Mesenchymal stem cell (in vitro differentiated cells and primary cell): ENCODE measurements at regions not wholly inside any gene's neighbourhood (a gene's known extent, or its start where the extent isn't known, plus 50 kb on each side); places are given as distances from the start of the nearest gene placed in this dataset.

ENCODE experiments used
- DNase-seq: peaks from one replicate; pipeline ENCODE4 v3.0.0-alpha.2; 2013
- H2AFZ ChIP-seq: one replicate; pipeline ENCODE4 v1.6.1; 2013; ENCODE audit warnings: low read depth, mild to moderate bottlenecking, control low read depth, inconsistent platforms, low read length, moderate library complexity
- H2AK5ac ChIP-seq: 2 replicates; pipeline ENCODE4 v1.6.1; 2013; ENCODE audit warnings: low read length, moderate library complexity, mild to moderate bottlenecking, inconsistent platforms; ENCODE audit not compliant: severe bottlenecking
- H2BK120ac ChIP-seq: one replicate; pipeline ENCODE4 v1.6.1; 2013; ENCODE audit warnings: low read depth, mild to moderate bottlenecking, inconsistent platforms, low read length, moderate library complexity
- H2BK12ac ChIP-seq, 2 experiments: one replicate each; pipeline ENCODE4 v1.6.1; 2013; ENCODE audit warnings: inconsistent platforms in 2 of 2, low read length in 2 of 2, mild to moderate bottlenecking in 2 of 2, moderate library complexity in 2 of 2, control low read depth in 1 of 2
- H2BK15ac ChIP-seq: one replicate; pipeline ENCODE4 v1.6.1; 2013; ENCODE audit warnings: mild to moderate bottlenecking, low read depth, inconsistent platforms; ENCODE audit not compliant: poor library complexity, severe bottlenecking
- H2BK5ac ChIP-seq: 2 replicates; pipeline ENCODE4 v1.6.1; 2013; ENCODE audit warnings: low read depth, mild to moderate bottlenecking, low read length, control low read depth, inconsistent platforms; ENCODE audit not compliant: poor library complexity, severe bottlenecking
- H3K14ac ChIP-seq, 2 experiments: one replicate each; pipeline ENCODE4 v1.6.1; 2013; ENCODE audit warnings: inconsistent platforms in 2 of 2, low read length in 2 of 2, control low read depth in 1 of 2, mild to moderate bottlenecking in 1 of 2, moderate library complexity in 1 of 2
- H3K18ac ChIP-seq, 2 experiments: one replicate each; pipeline ENCODE4 v1.6.1; 2013; ENCODE audit warnings: inconsistent platforms in 2 of 2, low read length in 2 of 2, control low read depth in 1 of 2, low read depth in 1 of 2, mild to moderate bottlenecking in 1 of 2
- H3K23ac ChIP-seq, 2 experiments: one replicate each; pipeline ENCODE4 v1.6.1; 2013; ENCODE audit warnings: inconsistent platforms in 2 of 2, low read length in 2 of 2, mild to moderate bottlenecking in 2 of 2, moderate library complexity in 2 of 2, control low read depth in 1 of 2
- H3K27ac ChIP-seq: 2 replicates; pipeline ENCODE4 v1.5.1; 2013; ENCODE audit warnings: mild to moderate bottlenecking, moderate library complexity, low read length, control low read depth, inconsistent platforms; ENCODE audit not compliant: poor library complexity, severe bottlenecking
- H3K27me3 ChIP-seq, 2 experiments: 2 replicates each; pipeline versions ENCODE4 v1.6.1 to v1.7.0; 2013; ENCODE audit warnings: low read length in 2 of 2, mild to moderate bottlenecking in 2 of 2, moderate library complexity in 2 of 2, control low read depth in 1 of 2, inconsistent platforms in 1 of 2; ENCODE audit not compliant: control insufficient read depth in 1 of 2, insufficient read depth in 1 of 2
- H3K36me3 ChIP-seq, 2 experiments: 2 replicates each; pipeline versions ENCODE4 v1.6.1 to v1.7.0; 2013; ENCODE audit warnings: low read length in 2 of 2, control low read depth in 1 of 2, inconsistent platforms in 1 of 2, low read depth in 1 of 2, mild to moderate bottlenecking in 1 of 2; ENCODE audit not compliant: insufficient read depth in 2 of 2, control insufficient read depth in 1 of 2
- H3K4ac ChIP-seq, 2 experiments: one replicate each; pipeline ENCODE4 v1.6.1; 2013; ENCODE audit warnings: inconsistent platforms in 2 of 2, low read length in 2 of 2, mild to moderate bottlenecking in 2 of 2, moderate library complexity in 2 of 2, control low read depth in 1 of 2, low read depth in 1 of 2
- H3K4me1 ChIP-seq: 2 replicates; pipeline ENCODE4 v1.6.1; 2013; ENCODE audit warnings: low read depth, low read length, control low read depth; ENCODE audit not compliant: control insufficient read depth, insufficient read depth
- H3K4me2 ChIP-seq: 2 replicates; pipeline ENCODE4 v1.6.1; 2013; ENCODE audit warnings: low read length, mild to moderate bottlenecking, inconsistent platforms; ENCODE audit not compliant: poor library complexity, severe bottlenecking
- H3K4me3 ChIP-seq, 2 experiments: 2 replicates each; pipeline versions ENCODE4 v1.5.1 to v1.7.0; 2013; ENCODE audit warnings: low read length in 2 of 2, mild to moderate bottlenecking in 2 of 2, control low read depth in 1 of 2, low read depth in 1 of 2; ENCODE audit not compliant: insufficient read depth in 1 of 2
- H3K79me1 ChIP-seq: replicated peaks from 2 replicates; pipeline ENCODE4 v1.6.1; 2013; ENCODE audit warnings: mild to moderate bottlenecking, control low read depth, low read length, inconsistent platforms; ENCODE audit not compliant: poor library complexity, severe bottlenecking
- H3K9ac ChIP-seq: 2 replicates; pipeline ENCODE4 v1.7.0; 2013; ENCODE audit warnings: mild to moderate bottlenecking, low read length, moderate library complexity
- H3K9me3 ChIP-seq: 2 replicates; pipeline ENCODE4 v1.7.0; 2013; ENCODE audit warnings: mild to moderate bottlenecking, low read length; ENCODE audit not compliant: control insufficient read depth
- H4K8ac ChIP-seq: one replicate; pipeline ENCODE4 v1.6.1; 2013; ENCODE audit warnings: inconsistent platforms, mild to moderate bottlenecking, low read length, moderate library complexity
- H4K91ac ChIP-seq: one replicate; pipeline ENCODE4 v1.6.1; 2013; ENCODE audit warnings: mild to moderate bottlenecking, low read length, inconsistent platforms
- WGBS: methylation state at CpG from one replicate; pipeline ENCODE4 v1.1.7; 2013; ENCODE audit warnings: mixed read lengths; 5-methylcytosine and 5-hydroxymethylcytosine counted together

GRCh38 chr18:65214456-65214855 lies 536.4 kb upstream of the CDH7 start:
- Histone ChIP-seq H3K9me3 (no peaks in the 10 kb centered on the region), H3K23ac (no peak overlapping the region)

DNA sequence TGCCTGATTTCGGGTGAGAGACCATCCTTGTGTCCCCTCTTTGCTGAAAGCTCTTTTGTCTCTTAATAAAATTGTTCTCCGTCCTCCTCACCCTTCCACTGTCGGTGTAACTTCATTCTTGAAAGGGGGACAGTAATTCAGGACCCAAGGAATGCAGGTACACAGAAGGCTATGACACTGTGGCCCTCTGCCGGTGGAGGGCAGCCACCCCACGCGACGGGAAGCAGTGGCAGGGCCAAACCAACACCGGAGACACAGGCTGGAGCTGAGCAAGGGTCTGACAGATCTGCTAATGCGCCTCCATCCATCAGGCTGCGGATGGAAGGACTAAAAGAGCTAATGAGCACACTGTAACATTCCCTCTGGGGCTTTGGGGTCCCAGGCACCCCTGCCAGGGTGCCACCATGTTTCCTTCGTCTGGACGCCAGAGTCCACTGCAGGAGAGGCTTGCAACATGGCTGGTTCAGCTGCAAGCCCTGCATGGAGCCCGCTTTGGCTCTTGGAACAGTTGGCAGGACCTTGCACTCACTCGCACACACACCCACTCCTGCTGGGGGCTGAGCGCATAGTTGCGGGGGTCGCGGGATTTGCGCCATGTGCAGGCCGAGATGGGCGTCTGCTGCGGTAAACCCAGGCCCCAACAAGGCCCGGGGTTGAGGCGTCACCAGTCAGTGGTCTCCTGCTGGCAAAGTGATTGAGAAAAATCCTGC lies 544.1 kb upstream of the CDH7 start:
- H4K91ac ChIP-seq, result no peak overlapping the region
- no peak overlapping the region for H3K27ac ChIP-seq
- H3K4me2 ChIP-seq, result no peak overlapping the region
- no peak overlapping the region for H4K8ac ChIP-seq
- no peaks in the 10 kb centered on the region for H3K4me1 ChIP-seq
- 92% methylated on average over 21 of the region's 24 CpGs for WGBS
- H3K14ac ChIP-seq, result no peak overlapping the region
- no peak overlapping the region for H3K18ac ChIP-seq
- H3K79me1 ChIP-seq, result no peaks in the 10 kb centered on the region
- H2BK120ac ChIP-seq, result no peak overlapping the region
- no peak for DNase-seq
- H3K23ac ChIP-seq, result no peak overlapping the region
- H3K9me3 ChIP-seq, result no peaks in the 10 kb centered on the region
- H2BK12ac ChIP-seq, result no peak overlapping the region
- no peak overlapping the region for H2BK15ac ChIP-seq
- H3K27me3 ChIP-seq, result no peaks in the 10 kb centered on the region
- H3K36me3 ChIP-seq, result no peaks in the 10 kb centered on the region
- no peak overlapping the region for H3K4me3 ChIP-seq
- H2BK5ac ChIP-seq, result no peak overlapping the region
- H2AK5ac ChIP-seq, result no peak overlapping the region
- H2AFZ ChIP-seq, result no peak overlapping the region
- H3K9ac ChIP-seq, result no peak overlapping the region
- H3K4ac ChIP-seq, result no peak overlapping the region

More at GRCh38 chr18:65214456-65214855, 536.4 kb upstream of the CDH7 start:
- Histone ChIP-seq H2AK5ac (no peak overlapping the region), H3K79me1 (no peaks in the 10 kb centered on the region), H3K4me2 (no peak overlapping the region), H4K91ac (no peak overlapping the region), H3K4me3 (no peak overlapping the region), H3K27me3 (no peaks in the 10 kb centered on the region), H3K36me3 (no peaks in the 10 kb centered on the region), H3K4ac (no peak overlapping the region), H4K8ac (no peak overlapping the region), H2AFZ (no peak overlapping the region), H2BK120ac (no peak overlapping the region), H3K18ac (no peak overlapping the region), H3K9ac (no peak overlapping the region), H3K27ac (no peak overlapping the region), H2BK5ac (no peak overlapping the region), H2BK15ac (no peak overlapping the region), H3K4me1 (no peaks in the 10 kb centered on the region), H2BK12ac (no peak overlapping the region), H3K14ac (no peak overlapping the region)
- 91% methylated on average over 2 of the region's 3 CpGs for WGBS
- no peak for DNase-seq

DNA sequence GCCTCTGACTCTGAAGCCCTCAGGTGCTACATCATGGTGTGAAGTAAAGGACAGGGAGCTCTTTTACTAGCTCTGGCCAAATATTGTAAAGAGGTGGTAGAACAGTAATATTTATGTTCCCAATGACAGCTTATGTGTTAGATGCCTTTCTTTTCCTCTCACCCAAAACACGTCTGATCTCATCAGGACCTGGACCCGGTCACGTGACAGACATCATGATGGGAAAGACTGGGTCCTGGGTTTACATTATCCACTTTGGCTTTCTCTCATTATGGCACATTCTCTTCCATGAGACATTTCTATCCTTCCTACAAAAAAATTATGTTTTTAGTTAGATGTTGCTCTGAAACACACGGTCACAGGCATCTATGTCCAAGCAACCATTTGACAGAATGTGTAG lies 548.7 kb upstream of the CDH7 start:
- H3K4me2 ChIP-seq, result no peak overlapping the region
- H3K4me3 ChIP-seq, result no peak overlapping the region
- H3K18ac ChIP-seq, result no peak overlapping the region
- no peak for DNase-seq
- no peak overlapping the region for H2AFZ ChIP-seq
- H2BK15ac ChIP-seq, result no peak overlapping the region
- no peak overlapping the region for H3K27ac ChIP-seq
- no peak overlapping the region for H2BK12ac ChIP-seq
- H3K9ac ChIP-seq, result no peak overlapping the region
- no peak overlapping the region for H4K8ac ChIP-seq
- no peak overlapping the region for H2AK5ac ChIP-seq
- H3K14ac ChIP-seq, result no peak overlapping the region
- no peak overlapping the region for H3K23ac ChIP-seq
- 92% methylated on average over 4 of the region's 4 CpGs for WGBS
- H3K79me1 ChIP-seq, result no peaks in the 10 kb centered on the region
- no peak overlapping the region for H2BK5ac ChIP-seq
- H4K91ac ChIP-seq, result no peak overlapping the region
- H3K4ac ChIP-seq, result no peak overlapping the region
- no peaks in the 10 kb centered on the region for H3K4me1 ChIP-seq
- peaks cover 2% of the 10 kb centered on the region for H3K9me3 ChIP-seq
- no peak overlapping the region for H2BK120ac ChIP-seq
- no peaks in the 10 kb centered on the region for H3K36me3 ChIP-seq
- no peaks in the 10 kb centered on the region for H3K27me3 ChIP-seq

- no peaks in the 10 kb centered on the region for H3K4me1 ChIP-seq
- no peak overlapping the region for H3K9ac ChIP-seq
- H4K91ac ChIP-seq, result no peak overlapping the region
- 95% methylated on average over 2 of the region's 2 CpGs for WGBS
- no peak overlapping the region for H2BK5ac ChIP-seq
- no peaks in the 10 kb centered on the region for H3K27me3 ChIP-seq
- H3K14ac ChIP-seq, result no peak overlapping the region
- H2AK5ac ChIP-seq, result no peak overlapping the region
- no peak overlapping the region for H2AFZ ChIP-seq
- no peak overlapping the region for H2BK12ac ChIP-seq
- H2BK120ac ChIP-seq, result no peak overlapping the region
- no peak overlapping the region for H2BK15ac ChIP-seq
- DNase-seq, result no peak
- no peaks in the 10 kb centered on the region for H3K36me3 ChIP-seq
- no peak overlapping the region for H3K4me2 ChIP-seq
- H3K4ac ChIP-seq, result no peak overlapping the region
- H3K4me3 ChIP-seq, result no peak overlapping the region
- no peak overlapping the region for H3K27ac ChIP-seq
- no peak overlapping the region for H3K23ac ChIP-seq
- no peak overlapping the region for H4K8ac ChIP-seq
- no peak overlapping the region for H3K18ac ChIP-seq
- no peaks in the 10 kb centered on the region for H3K79me1 ChIP-seq
- peaks cover 23% of the 10 kb centered on the region for H3K9me3 ChIP-seq
Measured at GRCh38 chr18:65175681-65176080, 575.1 kb upstream of the CDH7 start.
